ENCODE measurements at regions not wholly inside any gene's neighbourhood (a gene's known extent, or its start where the extent isn't known, plus 50 kb on each side); places are given as distances from the start of the nearest gene placed in this dataset.

- TF ChIP-seq CTCF (IDR thresholded peaks at IDR 0.05), result no peak
- no peak for TF ChIP-seq POLR2A (IDR thresholded peaks at IDR 0.05)
Measured at GRCh38 chr11:21839796-21840195, 353.1 kb upstream of the ANO5 start.

Measured in heart left ventricle (tissue), 13 donors.